AG10803 (cell line): ENCODE measurements at regions not wholly inside any gene's neighbourhood (a gene's known extent, or its start where the extent isn't known, plus 50 kb on each side); places are given as distances from the start of the nearest gene placed in this dataset.
A peak's percentile ranks its signal among the peaks of the same experiment; 100 is the strongest.

Source experiments
- DNase-seq: peaks from one replicate; pipeline ENCODE4 v3.0.0; 2010; ENCODE audit warnings: low read depth
- H3K4me3 ChIP-seq: 2 replicates; pipeline ENCODE4 v1.5.1; 2011; ENCODE audit warnings: mild to moderate bottlenecking, low read length, control low read depth
- CTCF ChIP-seq: conservative IDR thresholded peaks from 2 replicates; pipeline ENCODE4 v1.5.1; 2011; ENCODE audit warnings: mild to moderate bottlenecking, low read length, control low read depth, inconsistent platforms

GRCh38 chr1:79617777-79618176, 611.2 kb upstream of the ADGRL4 start:
- H3K4me3 ChIP-seq: no peak overlapping the region
- peak; percentile 38 for TF ChIP-seq CTCF
- no peak for DNase-seq

- TF ChIP-seq CTCF: no peak
- peak; percentile 11 for DNase-seq
- no peak overlapping the region for H3K4me3 ChIP-seq
Observed at GRCh38 chr1:79614762-79615161, 608.2 kb upstream of the ADGRL4 start.

- DNase-seq: no peak
- TF ChIP-seq CTCF: no peak
- no peak overlapping the region for H3K4me3 ChIP-seq
Observed at GRCh38 chr1:79614106-79614505, 607.6 kb upstream of the ADGRL4 start.

GRCh38 chr1:79613046-79613445, 606.5 kb upstream of the ADGRL4 start:
- no peak for TF ChIP-seq CTCF
- no peak overlapping the region for H3K4me3 ChIP-seq
- no peak for DNase-seq

- TF ChIP-seq CTCF: no peak
- H3K4me3 ChIP-seq: no peak overlapping the region
- no peak for DNase-seq
Observed at GRCh38 chr1:79604490-79605198, 598.1 kb upstream of the ADGRL4 start.

GRCh38 chr1:79603843-79604242, 597.3 kb upstream of the ADGRL4 start:
- DNase-seq: peak; percentile 77
- TF ChIP-seq CTCF: no peak

GRCh38 chr1:79599257-79599656, 592.7 kb upstream of the ADGRL4 start:
- H3K4me3 ChIP-seq: no peak overlapping the region
- TF ChIP-seq CTCF: no peak
- peak; percentile 5 for DNase-seq

More at GRCh38 chr1:79603843-79604242, 597.3 kb upstream of the ADGRL4 start:
- H3K4me3 ChIP-seq: no peak overlapping the region
